ENCODE measurements at regions not wholly inside any gene's neighbourhood (a gene's known extent, or its start where the extent isn't known, plus 50 kb on each side); places are given as distances from the start of the nearest gene placed in this dataset.
"Not testable (repeated sequence)": the region's sequence is repeated elsewhere in the genome, so short reads cannot be mapped to it uniquely, and the experiment has no call there.

DNA sequence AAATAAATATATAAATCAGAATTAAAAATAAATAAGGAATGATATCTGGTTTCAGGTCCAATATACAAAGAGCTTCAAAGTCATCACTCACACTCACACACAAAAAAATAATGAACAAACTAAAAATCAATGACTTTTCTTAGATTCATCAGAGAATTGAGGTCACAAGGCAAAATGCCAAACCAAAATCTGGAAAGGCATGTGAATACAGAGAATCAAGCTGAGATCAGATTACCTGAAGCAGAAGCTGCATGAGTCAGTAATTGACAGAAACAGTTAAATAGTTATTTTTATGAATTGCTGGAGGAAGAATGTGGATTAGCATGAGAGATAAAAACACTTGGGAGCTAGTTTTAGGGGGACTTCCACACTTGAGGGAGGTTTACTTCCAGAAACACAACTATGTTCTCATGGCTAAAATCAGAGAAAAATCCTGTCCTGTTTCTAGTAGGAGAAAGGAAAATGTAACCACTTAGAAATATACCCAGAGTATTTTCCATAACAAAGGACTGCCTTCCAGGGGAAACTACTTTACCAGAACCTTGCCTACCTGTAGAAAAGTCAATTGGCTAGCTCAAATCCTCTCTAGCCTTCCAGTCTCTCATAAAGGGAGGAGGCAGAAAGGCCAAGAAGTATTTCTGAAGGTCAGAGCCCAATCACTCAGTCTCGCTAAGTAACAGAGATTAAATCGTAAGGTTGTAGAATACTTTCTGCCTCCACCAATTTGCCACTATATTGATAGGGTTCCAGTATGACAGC is 536.6 kb upstream of the NR5A2 start:
- DNase-seq (ENCODE audit: extremely low spot score, unreplicated experiment), result no peak
- H3K27me3 Mint-ChIP-seq, result no peaks in the 10 kb centered on the region

GRCh38 chr1:199495432-199495831 is 532.1 kb upstream of the NR5A2 start:
- H3K36me3 Mint-ChIP-seq, result no peaks in the 10 kb centered on the region
- no peak overlapping the region for H3K4me3 Mint-ChIP-seq
- H3K27ac Mint-ChIP-seq, result no peak overlapping the region
- DNase-seq (ENCODE audit: extremely low spot score, unreplicated experiment), result no peak
- H3K27me3 Mint-ChIP-seq, result no peaks in the 10 kb centered on the region
- peaks cover 3% of the 10 kb centered on the region for H3K9me3 Mint-ChIP-seq
- peaks cover 6% of the 10 kb centered on the region for H3K4me1 Mint-ChIP-seq (ENCODE audit: unreplicated experiment)
- no peak for TF ChIP-seq CTCF (conservative IDR thresholded peaks at IDR 0.05)

More for the DNA sequence above, 536.6 kb upstream of the NR5A2 start:
- H3K9me3 Mint-ChIP-seq, result peaks cover 3% of the 10 kb centered on the region
- no peaks in the 10 kb centered on the region for H3K36me3 Mint-ChIP-seq
- H3K4me3 Mint-ChIP-seq, result no peak overlapping the region
- no peak for TF ChIP-seq CTCF (conservative IDR thresholded peaks at IDR 0.05)
- no peak overlapping the region for H3K27ac Mint-ChIP-seq
- peaks cover 6% of the 10 kb centered on the region for H3K4me1 Mint-ChIP-seq (ENCODE audit: unreplicated experiment)

GRCh38 chr1:199498802-199499201 is 528.7 kb upstream of the NR5A2 start:
- not testable (repeated sequence) for DNase-seq (ENCODE audit: extremely low spot score, unreplicated experiment); H3K4me3 Mint-ChIP-seq; H3K27me3 Mint-ChIP-seq; H3K27ac Mint-ChIP-seq; H3K36me3 Mint-ChIP-seq; H3K9me3 Mint-ChIP-seq; H3K4me1 Mint-ChIP-seq (ENCODE audit: unreplicated experiment)

DNA sequence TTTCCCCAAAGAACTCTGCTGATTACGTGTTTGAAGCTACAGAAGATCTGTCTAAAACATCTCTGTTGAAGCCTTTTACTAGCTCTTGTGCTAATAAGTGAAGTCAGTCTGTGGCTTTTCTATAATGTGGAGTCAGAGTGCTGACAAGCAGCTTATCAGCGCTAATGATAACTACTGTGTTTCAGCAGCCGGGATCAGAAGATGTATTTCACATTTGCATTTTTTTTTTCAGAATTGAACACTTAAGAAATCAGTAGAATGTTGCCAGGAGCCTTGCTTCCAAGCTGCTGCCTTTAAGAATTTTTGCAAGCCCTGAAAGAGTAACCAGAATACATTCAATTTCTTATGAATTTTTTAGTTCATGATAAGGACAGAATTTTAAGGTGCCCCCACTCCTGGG is 519.4 kb upstream of the NR5A2 start:
- Mint-ChIP-seq H3K4me1 (ENCODE audit: unreplicated experiment) (peaks cover 5% of the 10 kb centered on the region), H3K27ac (no peak overlapping the region), H3K27me3 (peaks cover 3% of the 10 kb centered on the region), H3K9me3 (no peaks in the 10 kb centered on the region), H3K4me3 (no peak overlapping the region), H3K36me3 (no peaks in the 10 kb centered on the region)
- no peak for TF ChIP-seq CTCF (conservative IDR thresholded peaks at IDR 0.05)
- DNase-seq (ENCODE audit: extremely low spot score, unreplicated experiment), result no peak

GRCh38 chr1:199508653-199509052 is 518.9 kb upstream of the NR5A2 start:
- H3K36me3 Mint-ChIP-seq, result no peaks in the 10 kb centered on the region
- no peak overlapping the region for H3K4me3 Mint-ChIP-seq
- no peaks in the 10 kb centered on the region for H3K9me3 Mint-ChIP-seq
- no peak for DNase-seq (ENCODE audit: extremely low spot score, unreplicated experiment)
- peaks cover 5% of the 10 kb centered on the region for H3K4me1 Mint-ChIP-seq (ENCODE audit: unreplicated experiment)
- H3K27ac Mint-ChIP-seq, result no peak overlapping the region
- peaks cover 3% of the 10 kb centered on the region for H3K27me3 Mint-ChIP-seq
- TF ChIP-seq CTCF (conservative IDR thresholded peaks at IDR 0.05), result no peak

- Mint-ChIP-seq H3K9me3 (no peaks in the 10 kb centered on the region), H3K27ac (no peak overlapping the region), H3K27me3 (peaks cover 3% of the 10 kb centered on the region), H3K4me1 (ENCODE audit: unreplicated experiment) (peaks cover 5% of the 10 kb centered on the region), H3K36me3 (no peaks in the 10 kb centered on the region), H3K4me3 (no peak overlapping the region)
- no peak for DNase-seq (ENCODE audit: extremely low spot score, unreplicated experiment)
- no peak for TF ChIP-seq CTCF (conservative IDR thresholded peaks at IDR 0.05)
Measured at GRCh38 chr1:199509456-199509855, 518.1 kb upstream of the NR5A2 start.

Measured in type B pancreatic cell (in vitro differentiated cells).